HL-60 (cell line): ENCODE measurements at regions not wholly inside any gene's neighbourhood (a gene's known extent, or its start where the extent isn't known, plus 50 kb on each side); places are given as distances from the start of the nearest gene placed in this dataset.

Experiments used
- DNase-seq, 2 experiments: peaks; one replicate each; pipeline ENCODE4 v3.0.0-alpha.2; 2010 to 2020; ENCODE audit warnings: low read depth in 1 of 2, low spot score in 1 of 2
- H3K27ac ChIP-seq: fragments of 250-450 bp; sonication (Bioruptor Pico); replicated peaks from 2 replicates; pipeline ENCODE4 v1.5.1; 2020; ENCODE audit warnings: mild to moderate bottlenecking, moderate library complexity
- H3K27me3 ChIP-seq: fragments of 250-450 bp; sonication (Bioruptor Pico); 2 replicates; pipeline ENCODE4 v1.5.1; 2021; ENCODE audit warnings: mild to moderate bottlenecking, moderate library complexity; ENCODE audit not compliant: insufficient read depth, poor library complexity, severe bottlenecking
- H3K4me3 ChIP-seq: replicated peaks from 2 replicates; pipeline ENCODE4 v1.5.1; 2011; ENCODE audit warnings: mild to moderate bottlenecking, control low read depth, low read length; ENCODE audit not compliant: insufficient read depth
- GABPA ChIP-seq: IDR thresholded peaks from 2 replicates; pipeline ENCODE4 v1.6.1; 2012; ENCODE audit warnings: low read depth
- POLR2AphosphoS5 ChIP-seq: IDR thresholded peaks from 2 replicates; pipeline ENCODE4 v1.6.1; 2012; ENCODE audit warnings: low read depth
- SPI1 ChIP-seq: IDR thresholded peaks from 2 replicates; pipeline ENCODE4 v1.6.1; 2012; ENCODE audit warnings: low read depth, mild to moderate bottlenecking, borderline replicate concordance
- TF ChIP-seq, protein P1 (sequence below): IDR thresholded peaks from one replicate; pipeline ENCODE4 v1.5.1; 2011; ENCODE audit warnings: low read length, control low read depth, inconsistent platforms; ENCODE audit not compliant: insufficient read depth
- TF ChIP-seq, protein P2 (sequence below): IDR thresholded peaks from 2 replicates; pipeline ENCODE4 v1.6.1; 2012; ENCODE audit warnings: low read depth; ENCODE audit not compliant: insufficient replicate concordance

DNA sequence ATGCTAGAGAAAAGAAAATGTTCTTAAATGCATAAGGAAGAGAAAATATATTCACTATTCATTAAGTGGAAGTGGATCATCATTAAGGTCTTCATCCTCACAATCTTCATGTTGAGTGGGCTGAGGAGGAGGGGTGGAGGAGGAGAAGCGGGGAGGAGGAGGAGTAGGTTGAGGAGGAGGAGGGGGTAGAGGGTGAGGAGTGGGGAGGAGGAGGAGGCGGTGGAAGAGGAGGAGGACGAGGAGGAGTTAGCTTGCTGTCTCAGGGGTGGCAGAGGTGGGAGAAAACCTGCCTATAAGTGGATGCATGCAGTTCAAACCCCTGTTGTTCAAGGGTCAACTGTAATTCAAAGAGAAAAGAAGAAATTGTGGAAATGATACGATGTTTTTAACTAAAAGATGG lies 71.6 kb downstream of the MYEOV start:
- no peak for DNase-seq
- H3K4me3 ChIP-seq = no peak overlapping the region
- H3K27ac ChIP-seq = no peak overlapping the region
- no peaks in the 10 kb centered on the region for H3K27me3 ChIP-seq
- TF ChIP-seq SPI1 = no peak
- no peak for TF ChIP-seq POLR2AphosphoS5
- TF ChIP-seq, protein P1, sequence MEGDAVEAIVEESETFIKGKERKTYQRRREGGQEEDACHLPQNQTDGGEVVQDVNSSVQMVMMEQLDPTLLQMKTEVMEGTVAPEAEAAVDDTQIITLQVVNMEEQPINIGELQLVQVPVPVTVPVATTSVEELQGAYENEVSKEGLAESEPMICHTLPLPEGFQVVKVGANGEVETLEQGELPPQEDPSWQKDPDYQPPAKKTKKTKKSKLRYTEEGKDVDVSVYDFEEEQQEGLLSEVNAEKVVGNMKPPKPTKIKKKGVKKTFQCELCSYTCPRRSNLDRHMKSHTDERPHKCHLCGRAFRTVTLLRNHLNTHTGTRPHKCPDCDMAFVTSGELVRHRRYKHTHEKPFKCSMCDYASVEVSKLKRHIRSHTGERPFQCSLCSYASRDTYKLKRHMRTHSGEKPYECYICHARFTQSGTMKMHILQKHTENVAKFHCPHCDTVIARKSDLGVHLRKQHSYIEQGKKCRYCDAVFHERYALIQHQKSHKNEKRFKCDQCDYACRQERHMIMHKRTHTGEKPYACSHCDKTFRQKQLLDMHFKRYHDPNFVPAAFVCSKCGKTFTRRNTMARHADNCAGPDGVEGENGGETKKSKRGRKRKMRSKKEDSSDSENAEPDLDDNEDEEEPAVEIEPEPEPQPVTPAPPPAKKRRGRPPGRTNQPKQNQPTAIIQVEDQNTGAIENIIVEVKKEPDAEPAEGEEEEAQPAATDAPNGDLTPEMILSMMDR = no peak
- TF ChIP-seq GABPA = no peak
- TF ChIP-seq, protein P2, sequence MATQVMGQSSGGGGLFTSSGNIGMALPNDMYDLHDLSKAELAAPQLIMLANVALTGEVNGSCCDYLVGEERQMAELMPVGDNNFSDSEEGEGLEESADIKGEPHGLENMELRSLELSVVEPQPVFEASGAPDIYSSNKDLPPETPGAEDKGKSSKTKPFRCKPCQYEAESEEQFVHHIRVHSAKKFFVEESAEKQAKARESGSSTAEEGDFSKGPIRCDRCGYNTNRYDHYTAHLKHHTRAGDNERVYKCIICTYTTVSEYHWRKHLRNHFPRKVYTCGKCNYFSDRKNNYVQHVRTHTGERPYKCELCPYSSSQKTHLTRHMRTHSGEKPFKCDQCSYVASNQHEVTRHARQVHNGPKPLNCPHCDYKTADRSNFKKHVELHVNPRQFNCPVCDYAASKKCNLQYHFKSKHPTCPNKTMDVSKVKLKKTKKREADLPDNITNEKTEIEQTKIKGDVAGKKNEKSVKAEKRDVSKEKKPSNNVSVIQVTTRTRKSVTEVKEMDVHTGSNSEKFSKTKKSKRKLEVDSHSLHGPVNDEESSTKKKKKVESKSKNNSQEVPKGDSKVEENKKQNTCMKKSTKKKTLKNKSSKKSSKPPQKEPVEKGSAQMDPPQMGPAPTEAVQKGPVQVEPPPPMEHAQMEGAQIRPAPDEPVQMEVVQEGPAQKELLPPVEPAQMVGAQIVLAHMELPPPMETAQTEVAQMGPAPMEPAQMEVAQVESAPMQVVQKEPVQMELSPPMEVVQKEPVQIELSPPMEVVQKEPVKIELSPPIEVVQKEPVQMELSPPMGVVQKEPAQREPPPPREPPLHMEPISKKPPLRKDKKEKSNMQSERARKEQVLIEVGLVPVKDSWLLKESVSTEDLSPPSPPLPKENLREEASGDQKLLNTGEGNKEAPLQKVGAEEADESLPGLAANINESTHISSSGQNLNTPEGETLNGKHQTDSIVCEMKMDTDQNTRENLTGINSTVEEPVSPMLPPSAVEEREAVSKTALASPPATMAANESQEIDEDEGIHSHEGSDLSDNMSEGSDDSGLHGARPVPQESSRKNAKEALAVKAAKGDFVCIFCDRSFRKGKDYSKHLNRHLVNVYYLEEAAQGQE = no peak

DNA sequence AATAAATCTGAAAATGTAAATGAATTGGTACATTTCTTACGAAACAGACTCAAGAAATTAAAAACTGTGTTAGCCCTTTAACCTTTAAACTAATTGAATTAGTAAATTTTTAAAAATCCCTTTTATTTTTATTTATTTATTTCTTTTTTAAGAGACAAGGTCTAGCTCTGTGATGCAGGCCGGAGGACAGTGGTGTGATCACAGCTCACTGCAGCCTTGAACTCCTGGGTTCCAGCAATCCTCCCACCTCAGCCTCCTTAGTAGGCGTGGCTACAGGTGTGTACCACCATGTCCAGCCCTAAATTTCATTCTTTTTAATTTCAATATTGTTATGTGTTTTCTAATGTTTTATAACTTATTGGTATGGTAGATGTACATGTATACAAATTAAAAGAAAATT lies 72.6 kb downstream of the MYEOV start:
- H3K27me3 ChIP-seq = no peaks in the 10 kb centered on the region
- no peak for DNase-seq
- TF ChIP-seq SPI1 (no peak), GABPA (no peak), POLR2AphosphoS5 (no peak)
- TF ChIP-seq, protein P1 = no peak
- TF ChIP-seq, protein P2 = no peak

DNA sequence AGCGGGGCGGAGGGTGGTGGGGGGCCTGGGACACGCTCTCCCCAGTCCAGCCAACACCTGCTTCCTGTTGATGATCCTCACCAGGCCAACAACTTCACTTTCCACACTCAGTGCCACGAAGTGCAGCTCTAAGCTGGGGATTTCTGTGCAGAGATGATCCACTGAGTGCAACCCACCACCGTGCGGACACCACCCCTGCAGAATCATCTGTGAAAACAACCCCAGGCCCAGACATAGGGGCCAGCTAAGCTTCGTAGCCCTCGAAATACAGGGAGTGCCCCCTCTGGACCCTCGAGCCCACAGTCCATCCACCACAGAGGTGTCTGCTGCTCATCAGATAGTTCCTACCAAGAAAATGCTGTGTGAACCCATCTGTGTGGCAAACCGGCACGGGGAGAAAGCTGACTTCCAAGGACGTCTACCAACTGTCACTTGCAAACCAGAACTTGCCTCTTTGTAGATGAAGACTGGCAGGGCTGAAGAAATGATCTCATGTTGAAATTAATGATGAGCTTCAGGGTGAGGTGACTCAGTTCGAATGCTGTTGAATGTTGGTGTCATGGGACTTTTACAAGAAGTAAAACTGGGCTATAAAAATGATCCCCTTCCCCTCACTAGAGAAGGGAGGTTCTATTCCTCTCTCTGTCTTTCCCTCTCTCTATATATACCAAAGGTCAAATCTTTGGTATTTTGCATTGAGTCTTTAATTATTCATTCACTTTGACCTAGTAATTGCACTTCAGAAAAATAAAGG lies 73.4 kb downstream of the MYEOV start:
- no peaks in the 10 kb centered on the region for H3K27me3 ChIP-seq
- no peak for DNase-seq
- no peak overlapping the region for H3K27ac ChIP-seq
- H3K4me3 ChIP-seq = no peak overlapping the region
- TF ChIP-seq SPI1 = no peak

More for the DNA sequence above, 72.6 kb downstream of the MYEOV start:
- Histone ChIP-seq H3K27ac (no peak overlapping the region), H3K4me3 (no peak overlapping the region)

DNA sequence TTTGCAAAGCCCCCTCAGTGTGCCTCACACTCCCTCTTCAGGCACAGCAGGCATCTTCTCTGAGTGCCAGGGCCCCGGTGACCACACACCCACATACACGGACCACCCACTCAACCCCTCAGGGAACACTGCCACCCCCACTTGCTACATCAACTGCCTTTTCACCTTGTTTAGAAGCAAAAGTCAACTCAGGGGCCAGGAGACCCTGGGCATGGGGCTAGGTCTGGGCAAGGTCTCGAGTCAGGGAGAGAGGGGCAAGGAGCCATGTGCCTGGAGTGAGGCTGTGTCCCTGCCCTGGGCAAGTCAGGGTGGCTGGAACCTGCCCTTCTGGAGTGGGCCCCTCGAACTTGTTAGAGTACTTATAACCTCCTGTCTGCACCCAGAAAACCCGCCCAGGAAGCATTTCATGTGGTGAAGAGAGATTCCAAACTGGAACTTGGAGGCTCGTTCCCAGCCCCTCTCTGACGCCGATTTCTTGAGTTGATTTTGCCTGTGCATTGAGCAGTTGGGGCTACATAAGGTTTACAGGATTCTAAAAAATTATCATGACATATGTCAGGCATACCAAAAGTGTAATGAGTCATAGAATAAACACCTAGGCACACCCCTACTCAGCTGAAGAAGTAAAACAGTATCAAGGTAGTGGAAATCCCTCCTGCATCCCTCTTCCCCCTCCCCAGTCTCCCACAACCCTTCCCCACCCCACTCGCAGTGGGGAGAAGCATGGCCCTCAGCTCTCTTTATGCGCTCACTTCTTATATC lies 74.3 kb downstream of the MYEOV start:
- TF ChIP-seq, protein P1 = no peak
- TF ChIP-seq POLR2AphosphoS5 = no peak
- no peak for TF ChIP-seq SPI1
- TF ChIP-seq, protein P2 = no peak
- no peak for TF ChIP-seq GABPA
- Histone ChIP-seq H3K4me3 (no peak overlapping the region), H3K27me3 (no peaks in the 10 kb centered on the region), H3K27ac (no peak overlapping the region)
- no peak for DNase-seq
